Trophoblast cell (in vitro differentiated cells and primary cell): ENCODE measurements at regions not wholly inside any gene's neighbourhood (a gene's known extent, or its start where the extent isn't known, plus 50 kb on each side); places are given as distances from the start of the nearest gene placed in this dataset.

Experiments
- DNase-seq, 2 donors: peaks; one replicate each; pipeline ENCODE4 v3.0.0-alpha.2; 2016
- H2AFZ ChIP-seq: 2 replicates; pipeline ENCODE4 v1.6.1; 2013; ENCODE audit warnings: low read length, moderate library complexity, mild to moderate bottlenecking; ENCODE audit not compliant: insufficient read depth, poor library complexity
- H2AK5ac ChIP-seq: 2 replicates; pipeline ENCODE4 v1.6.1; 2013; ENCODE audit warnings: mild to moderate bottlenecking, low read length
- H2BK120ac ChIP-seq: 2 replicates; pipeline ENCODE4 v1.6.1; 2013; ENCODE audit warnings: low read length, mild to moderate bottlenecking, moderate library complexity; ENCODE audit not compliant: insufficient read depth, poor library complexity
- H2BK12ac ChIP-seq: 2 replicates; pipeline ENCODE4 v1.6.1; 2013; ENCODE audit warnings: mild to moderate bottlenecking, low read length, moderate library complexity
- H2BK5ac ChIP-seq: 2 replicates; pipeline ENCODE4 v1.6.1; 2013; ENCODE audit warnings: low read length, low read depth, moderate library complexity, mild to moderate bottlenecking; ENCODE audit not compliant: poor library complexity
- H3K14ac ChIP-seq: 2 replicates; pipeline ENCODE4 v1.6.1; 2013; ENCODE audit warnings: mild to moderate bottlenecking, low read length
- H3K18ac ChIP-seq: 2 replicates; pipeline ENCODE4 v1.6.1; 2013; ENCODE audit warnings: mild to moderate bottlenecking, low read length
- H3K23ac ChIP-seq: 2 replicates; pipeline ENCODE4 v1.6.1; 2013; ENCODE audit warnings: low read length
- H3K27ac ChIP-seq: 2 replicates; pipeline ENCODE4 v1.5.1; 2013; ENCODE audit warnings: low read depth, mild to moderate bottlenecking, inconsistent platforms, low read length, moderate library complexity
- H3K27me3 ChIP-seq: 2 replicates; pipeline ENCODE4 v1.6.1; 2013; ENCODE audit warnings: inconsistent platforms, mild to moderate bottlenecking, low read length, moderate library complexity; ENCODE audit not compliant: insufficient read depth
- H3K36me3 ChIP-seq, 2 experiments: 1 replicate in 1 of 2; 2 replicates in 1 of 2; pipeline ENCODE4 v1.6.1; 2013; ENCODE audit warnings: low read length in 2 of 2, mild to moderate bottlenecking in 2 of 2, moderate library complexity in 1 of 2; ENCODE audit not compliant: insufficient read depth in 2 of 2, control insufficient read depth in 1 of 2
- H3K4ac ChIP-seq: 2 replicates; pipeline ENCODE4 v1.6.1; 2013; ENCODE audit warnings: low read depth, mild to moderate bottlenecking, low read length, moderate library complexity
- H3K4me1 ChIP-seq, 2 experiments: 1 replicate in 1 of 2; 2 replicates in 1 of 2; pipeline ENCODE4 v1.6.1; 2013; ENCODE audit warnings: low read length in 2 of 2, mild to moderate bottlenecking in 2 of 2, moderate library complexity in 1 of 2; ENCODE audit not compliant: insufficient read depth in 2 of 2, control insufficient read depth in 1 of 2
- H3K4me2 ChIP-seq: 2 replicates; pipeline ENCODE4 v1.6.1; 2013; ENCODE audit warnings: inconsistent platforms, mild to moderate bottlenecking, low read length, moderate library complexity
- H3K4me3 ChIP-seq: 2 replicates; pipeline ENCODE4 v1.5.1; 2013; ENCODE audit warnings: mild to moderate bottlenecking, low read depth, low read length, inconsistent platforms
- H3K79me1 ChIP-seq: one replicate; pipeline ENCODE4 v1.6.1; 2013; ENCODE audit warnings: low read length
- H3K79me2 ChIP-seq: 2 replicates; pipeline ENCODE4 v1.6.1; 2013; ENCODE audit warnings: low read length, mild to moderate bottlenecking; ENCODE audit not compliant: control insufficient read depth, insufficient read depth, poor library complexity
- H3K9ac ChIP-seq: 2 replicates; pipeline ENCODE4 v1.6.1; 2013; ENCODE audit warnings: mild to moderate bottlenecking, low read length
- H3K9me3 ChIP-seq: 2 replicates; pipeline ENCODE4 v1.6.1; 2013; ENCODE audit warnings: low read depth, mild to moderate bottlenecking, control low read depth, inconsistent platforms, low read length; ENCODE audit not compliant: insufficient read depth
- H4K12ac ChIP-seq: 2 replicates; pipeline ENCODE4 v1.6.1; 2013; ENCODE audit warnings: low read depth, mild to moderate bottlenecking, low read length, moderate library complexity
- H4K8ac ChIP-seq: 2 replicates; pipeline ENCODE4 v1.6.1; 2013; ENCODE audit warnings: low read depth, mild to moderate bottlenecking, low read length, moderate library complexity
- H4K91ac ChIP-seq: one replicate; pipeline ENCODE4 v1.6.1; 2013; ENCODE audit warnings: low read depth, mild to moderate bottlenecking, low read length, moderate library complexity
- WGBS: extraction: QIAGEN DNeasy Blood & Tissue Kit; methylation state at CpG from one replicate; pipeline ENCODE4 v1.1.7; 2013; ENCODE audit warnings: missing lambda C conversion rate; ENCODE audit not compliant: insufficient read length, insufficient coverage; ENCODE audit errors: extremely low coverage; 5-methylcytosine and 5-hydroxymethylcytosine counted together

DNA sequence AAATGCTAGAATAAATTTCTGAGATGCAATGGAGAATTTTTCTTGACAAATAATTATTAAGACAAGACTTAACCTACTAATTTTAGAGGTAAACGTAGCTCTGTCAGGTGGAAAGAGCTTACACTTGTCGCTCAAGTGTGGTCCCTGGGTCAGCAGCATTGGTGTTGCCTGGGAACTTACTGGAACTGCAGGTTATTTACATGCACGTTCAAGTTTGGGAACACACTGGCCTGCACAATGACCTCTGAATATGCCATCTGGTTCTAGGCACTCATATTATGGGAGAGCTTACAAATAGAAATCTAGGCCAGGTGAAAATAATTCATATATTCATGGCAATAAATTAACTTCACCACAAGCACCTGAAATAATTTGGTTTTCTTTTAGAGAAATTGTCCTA is 88.5 kb upstream of the BCL9 start:
- no peaks in the 10 kb centered on the region for H3K79me1 ChIP-seq
- no peak for DNase-seq
- H3K23ac ChIP-seq, result no peak overlapping the region
- H4K8ac ChIP-seq, result no peak overlapping the region
- no peak overlapping the region for H2BK5ac ChIP-seq
- H4K91ac ChIP-seq, result no peak overlapping the region
- H2BK12ac ChIP-seq, result no peak overlapping the region
- no peaks in the 10 kb centered on the region for H3K36me3 ChIP-seq
- no peak overlapping the region for H3K9ac ChIP-seq
- H3K4me1 ChIP-seq, result no peaks in the 10 kb centered on the region
- no peak overlapping the region for H3K4me2 ChIP-seq
- H3K27ac ChIP-seq, result no peak overlapping the region
- H2AFZ ChIP-seq, result no peak overlapping the region
- H3K14ac ChIP-seq, result no peak overlapping the region
- no peak overlapping the region for H2BK120ac ChIP-seq
- no CpG with 5 or more reads among the region's 3 CpGs for WGBS
- no peak overlapping the region for H3K4ac ChIP-seq
- H4K12ac ChIP-seq, result no peak overlapping the region
- H3K9me3 ChIP-seq, result no peaks in the 10 kb centered on the region
- H3K27me3 ChIP-seq, result no peaks in the 10 kb centered on the region
- H3K4me3 ChIP-seq, result no peak overlapping the region
- H3K18ac ChIP-seq, result no peak overlapping the region
- H2AK5ac ChIP-seq, result no peak overlapping the region
- no peaks in the 10 kb centered on the region for H3K79me2 ChIP-seq

DNA sequence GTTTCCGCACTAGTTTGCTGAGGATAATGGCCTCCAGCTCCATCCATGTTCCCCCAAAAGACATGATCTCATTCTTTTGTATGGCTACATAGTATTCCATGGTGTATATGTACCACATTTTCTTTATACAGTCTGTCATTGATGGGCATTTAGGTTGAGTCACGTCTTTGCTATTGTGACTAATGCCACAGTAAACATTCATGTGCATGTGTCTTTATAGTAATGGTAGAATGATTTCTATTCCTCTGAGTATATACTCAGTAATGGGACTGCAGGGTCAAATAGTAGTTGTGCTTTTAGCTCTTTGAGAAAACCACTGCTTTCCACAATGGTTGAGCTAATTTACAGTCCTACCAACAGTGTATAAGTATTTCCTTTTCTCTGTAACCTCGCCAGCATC is 78.3 kb upstream of the BCL9 start:
- no peak overlapping the region for H2BK5ac ChIP-seq
- H3K9me3 ChIP-seq, result no peaks in the 10 kb centered on the region
- no peak overlapping the region for H2AK5ac ChIP-seq
- H3K9ac ChIP-seq, result no peak overlapping the region
- H3K27me3 ChIP-seq, result no peaks in the 10 kb centered on the region
- no peak overlapping the region for H4K12ac ChIP-seq
- H3K14ac ChIP-seq, result no peak overlapping the region
- WGBS, result no CpG with 5 or more reads among the region's 3 CpGs
- no peak overlapping the region for H3K4me3 ChIP-seq
- H4K91ac ChIP-seq, result no peak overlapping the region
- no peak overlapping the region for H3K18ac ChIP-seq
- no peak overlapping the region for H3K23ac ChIP-seq
- no peak overlapping the region for H2AFZ ChIP-seq
- no peak overlapping the region for H4K8ac ChIP-seq
- no peak overlapping the region for H3K27ac ChIP-seq
- no peaks in the 10 kb centered on the region for H3K4me1 ChIP-seq
- H3K4me2 ChIP-seq, result no peak overlapping the region
- no peak overlapping the region for H3K4ac ChIP-seq
- DNase-seq, result no peak
- H2BK12ac ChIP-seq, result no peak overlapping the region
- H3K79me2 ChIP-seq, result no peaks in the 10 kb centered on the region
- no peaks in the 10 kb centered on the region for H3K79me1 ChIP-seq
- no peaks in the 10 kb centered on the region for H3K36me3 ChIP-seq
- no peak overlapping the region for H2BK120ac ChIP-seq

DNA sequence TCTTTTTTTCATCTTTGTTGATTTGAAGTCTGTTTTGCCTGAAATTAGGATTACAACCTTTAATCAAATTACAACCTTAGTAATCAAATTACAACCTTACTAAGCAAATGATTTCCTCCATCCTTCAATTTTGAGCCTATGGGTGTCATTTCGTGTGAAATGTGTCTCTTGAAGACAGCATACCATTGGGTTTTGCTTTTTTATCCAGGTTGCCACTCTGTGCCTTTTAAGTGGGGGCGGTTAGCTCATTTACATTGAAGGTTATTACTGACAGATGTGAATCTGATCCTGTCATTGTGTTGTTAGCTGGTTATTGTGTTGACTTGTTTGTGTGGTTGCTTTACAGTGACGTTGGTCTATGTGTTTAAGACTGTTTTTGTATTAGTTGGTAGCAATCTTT is 74.8 kb upstream of the BCL9 start:
- H4K8ac ChIP-seq, result no peak overlapping the region
- no peak overlapping the region for H3K23ac ChIP-seq
- H3K9ac ChIP-seq, result no peak overlapping the region
- no peak overlapping the region for H3K4ac ChIP-seq
- H4K91ac ChIP-seq, result no peak overlapping the region
- H2AFZ ChIP-seq, result no peak overlapping the region
- H4K12ac ChIP-seq, result no peak overlapping the region
- no peak overlapping the region for H2BK5ac ChIP-seq
- H3K9me3 ChIP-seq, result no peaks in the 10 kb centered on the region
- no peak overlapping the region for H2AK5ac ChIP-seq
- H2BK120ac ChIP-seq, result no peak overlapping the region
- H3K14ac ChIP-seq, result no peak overlapping the region
- no peaks in the 10 kb centered on the region for H3K79me1 ChIP-seq
- no peak overlapping the region for H3K18ac ChIP-seq
- no peak overlapping the region for H3K27ac ChIP-seq
- H3K79me2 ChIP-seq, result no peaks in the 10 kb centered on the region
- H3K4me3 ChIP-seq, result no peak overlapping the region
- no peak overlapping the region for H3K4me2 ChIP-seq
- H2BK12ac ChIP-seq, result no peak overlapping the region
- no peaks in the 10 kb centered on the region for H3K4me1 ChIP-seq
- H3K36me3 ChIP-seq, result no peaks in the 10 kb centered on the region
- DNase-seq, result no peak
- no CpG with 5 or more reads among the region's 3 CpGs for WGBS
- no peaks in the 10 kb centered on the region for H3K27me3 ChIP-seq

- Histone ChIP-seq H3K79me1 (no peaks in the 10 kb centered on the region), H3K14ac (no peak overlapping the region), H2BK12ac (no peak overlapping the region), H3K36me3 (no peaks in the 10 kb centered on the region), H3K4ac (no peak overlapping the region), H4K91ac (no peak overlapping the region), H2AFZ (no peak overlapping the region), H4K12ac (no peak overlapping the region), H3K23ac (no peak overlapping the region), H3K4me3 (no peak overlapping the region), H3K27ac (no peak overlapping the region), H3K79me2 (no peaks in the 10 kb centered on the region), H2BK120ac (no peak overlapping the region), H2BK5ac (no peak overlapping the region), H2AK5ac (no peak overlapping the region), H3K18ac (no peak overlapping the region), H3K9me3 (no peaks in the 10 kb centered on the region), H3K9ac (no peak overlapping the region), H3K4me1 (no peaks in the 10 kb centered on the region), H3K4me2 (no peak overlapping the region), H3K27me3 (no peaks in the 10 kb centered on the region), H4K8ac (no peak overlapping the region)
- DNase-seq, result no peak
Observed at GRCh38 chr1:147470079-147470478, 71.2 kb upstream of the BCL9 start.

- H3K9me3 ChIP-seq, result no peaks in the 10 kb centered on the region
- H4K12ac ChIP-seq, result no peak overlapping the region
- no peak overlapping the region for H3K4me2 ChIP-seq
- DNase-seq, result no peak
- H3K23ac ChIP-seq, result no peak overlapping the region
- no peaks in the 10 kb centered on the region for H3K27me3 ChIP-seq
- no peak overlapping the region for H2BK120ac ChIP-seq
- H2AFZ ChIP-seq, result no peak overlapping the region
- no peaks in the 10 kb centered on the region for H3K79me2 ChIP-seq
- H3K27ac ChIP-seq, result no peak overlapping the region
- no peak overlapping the region for H4K8ac ChIP-seq
- no peaks in the 10 kb centered on the region for H3K79me1 ChIP-seq
- H3K9ac ChIP-seq, result no peak overlapping the region
- H3K18ac ChIP-seq, result no peak overlapping the region
- no peak overlapping the region for H3K4ac ChIP-seq
- no peak overlapping the region for H2BK12ac ChIP-seq
- WGBS, result no CpG with 5 or more reads among the region's 2 CpGs
- no peaks in the 10 kb centered on the region for H3K4me1 ChIP-seq
- H2AK5ac ChIP-seq, result no peak overlapping the region
- H2BK5ac ChIP-seq, result no peak overlapping the region
- H4K91ac ChIP-seq, result no peak overlapping the region
- no peak overlapping the region for H3K4me3 ChIP-seq
- no peaks in the 10 kb centered on the region for H3K36me3 ChIP-seq
- H3K14ac ChIP-seq, result no peak overlapping the region
Observed at GRCh38 chr1:147472489-147472888, 68.8 kb upstream of the BCL9 start.
